Neutrophil (primary cell): ENCODE measurements at regions not wholly inside any gene's neighbourhood (a gene's known extent, or its start where the extent isn't known, plus 50 kb on each side); places are given as distances from the start of the nearest gene placed in this dataset.

ENCODE experiments used
- H3K27ac ChIP-seq: fragments of 200-600 bp; sonication (generic); 2 replicates; pipeline ENCODE4 v1.5.1; 2016; ENCODE audit warnings: mild to moderate bottlenecking, moderate library complexity
- H3K27me3 ChIP-seq: fragments of 200-600 bp; sonication (generic); 2 replicates; pipeline ENCODE4 v1.6.0; 2016; ENCODE audit warnings: mild to moderate bottlenecking
- H3K36me3 ChIP-seq: fragments of 200-600 bp; sonication (generic); 2 replicates; pipeline ENCODE4 v1.5.1; 2017
- H3K4me1 ChIP-seq, 2 experiments: fragments of 200-600 bp in 1 of 2; sonication (generic) in 1 of 2; 1 replicate in 1 of 2; 2 replicates in 1 of 2; pipeline versions ENCODE4 v1.5.1 to v1.6.1; 2013 to 2016; ENCODE audit warnings: low read depth in 1 of 2, low read length in 1 of 2, mild to moderate bottlenecking in 1 of 2, moderate library complexity in 1 of 2; ENCODE audit not compliant: control insufficient read depth in 1 of 2, insufficient read depth in 1 of 2
- H3K4me3 ChIP-seq, 2 experiments: fragments of 200-600 bp in 1 of 2; sonication (generic) in 1 of 2; 1 replicate in 1 of 2; 2 replicates in 1 of 2; pipeline ENCODE4 v1.5.1; 2013 to 2016; ENCODE audit warnings: low read depth in 1 of 2, low read length in 1 of 2, mild to moderate bottlenecking in 1 of 2, moderate library complexity in 1 of 2
- H3K9me3 ChIP-seq: fragments of 200-600 bp; sonication (generic); 2 replicates; pipeline ENCODE4 v1.5.1; 2016
- CTCF ChIP-seq: fragments of 200-600 bp; sonication (generic); IDR thresholded peaks from 2 replicates; pipeline ENCODE4 v1.5.1; 2016; ENCODE audit warnings: antibody characterized with exemption

- H3K27me3 ChIP-seq, result no peaks in the 10 kb centered on the region
- no peaks in the 10 kb centered on the region for H3K4me1 ChIP-seq
- H3K4me3 ChIP-seq, result no peak overlapping the region
- TF ChIP-seq CTCF, result no peak
- no peaks in the 10 kb centered on the region for H3K9me3 ChIP-seq
- no peaks in the 10 kb centered on the region for H3K36me3 ChIP-seq
- no peak overlapping the region for H3K27ac ChIP-seq
Measured at GRCh38 chr1:195618287-195618686, 990.0 kb downstream of the KCNT2 start.

GRCh38 chr1:195617106-195617505 lies 991.1 kb downstream of the KCNT2 start:
- Histone ChIP-seq H3K36me3 (no peaks in the 10 kb centered on the region), H3K4me1 (no peaks in the 10 kb centered on the region), H3K27ac (no peak overlapping the region), H3K4me3 (no peak overlapping the region), H3K27me3 (no peaks in the 10 kb centered on the region), H3K9me3 (no peaks in the 10 kb centered on the region)
- TF ChIP-seq CTCF, result no peak

GRCh38 chr1:195608883-195609282 lies 999.4 kb downstream of the KCNT2 start:
- Histone ChIP-seq H3K36me3 (no peaks in the 10 kb centered on the region), H3K4me3 (no peak overlapping the region), H3K9me3 (no peaks in the 10 kb centered on the region), H3K27me3 (no peaks in the 10 kb centered on the region), H3K27ac (no peak overlapping the region), H3K4me1 (no peaks in the 10 kb centered on the region)
- no peak for TF ChIP-seq CTCF

GRCh38 chr1:195606483-195606882 lies 1001.8 kb downstream of the KCNT2 start:
- no peaks in the 10 kb centered on the region for H3K9me3 ChIP-seq
- no peaks in the 10 kb centered on the region for H3K36me3 ChIP-seq
- H3K27ac ChIP-seq, result no peak overlapping the region
- no peak overlapping the region for H3K4me3 ChIP-seq
- H3K4me1 ChIP-seq, result no peaks in the 10 kb centered on the region
- H3K27me3 ChIP-seq, result no peaks in the 10 kb centered on the region
- TF ChIP-seq CTCF, result no peak

- Histone ChIP-seq H3K4me1 (no peaks in the 10 kb centered on the region), H3K27ac (no peak overlapping the region), H3K27me3 (no peaks in the 10 kb centered on the region), H3K9me3 (no peaks in the 10 kb centered on the region), H3K36me3 (no peaks in the 10 kb centered on the region), H3K4me3 (no peak overlapping the region)
- no peak for TF ChIP-seq CTCF
Measured at GRCh38 chr1:195604287-195604686, 1004.0 kb downstream of the KCNT2 start.

- Histone ChIP-seq H3K4me3 (no peak overlapping the region), H3K27me3 (no peaks in the 10 kb centered on the region), H3K36me3 (no peaks in the 10 kb centered on the region), H3K4me1 (no peaks in the 10 kb centered on the region), H3K9me3 (no peaks in the 10 kb centered on the region), H3K27ac (no peak overlapping the region)
- TF ChIP-seq CTCF, result no peak
Measured at GRCh38 chr1:195597891-195598290, 1010.3 kb downstream of the KCNT2 start.
